MM.1S (cell line): ENCODE measurements at regions not wholly inside any gene's neighbourhood (a gene's known extent, or its start where the extent isn't known, plus 50 kb on each side); places are given as distances from the start of the nearest gene placed in this dataset.

Source experiments
- DNase-seq: peaks from one replicate; pipeline ENCODE4 v3.0.0-alpha.2; 2015
- H2AFZ ChIP-seq: fragments of 300-600 bp; sonication (generic); 2 replicates; pipeline ENCODE4 v1.6.0; 2016; ENCODE audit warnings: antibody characterized with exemption, low read length
- H3F3A ChIP-seq: fragments of 300-600 bp; sonication (generic); 2 replicates; pipeline ENCODE4 v1.6.1; 2016; ENCODE audit warnings: mild to moderate bottlenecking, antibody characterized with exemption, low read length, moderate library complexity, mixed read lengths; ENCODE audit not compliant: insufficient read depth
- H3K27ac ChIP-seq: fragments of 300-600 bp; sonication (generic); 2 replicates; pipeline ENCODE4 v1.5.1; 2016; ENCODE audit warnings: mild to moderate bottlenecking, low read length
- H3K27me3 ChIP-seq: fragments of 300-600 bp; sonication (generic); replicated peaks from 2 replicates; pipeline ENCODE4 v1.6.0; 2016; ENCODE audit warnings: low read length; ENCODE audit not compliant: insufficient read depth
- H3K36me3 ChIP-seq: fragments of 300-600 bp; sonication (generic); replicated peaks from 2 replicates; pipeline ENCODE4 v1.6.1; 2016; ENCODE audit warnings: mild to moderate bottlenecking, low read length, mixed read lengths; ENCODE audit not compliant: insufficient read depth
- H3K4me1 ChIP-seq: fragments of 300-600 bp; sonication (generic); 2 replicates; pipeline ENCODE4 v1.6.1; 2016; ENCODE audit warnings: low read length, mixed read lengths
- H3K4me2 ChIP-seq: fragments of 300-600 bp; sonication (generic); 2 replicates; pipeline ENCODE4 v1.6.0; 2016; ENCODE audit warnings: low read depth, low read length
- H3K4me3 ChIP-seq: fragments of 300-600 bp; sonication (generic); 2 replicates; pipeline ENCODE4 v1.5.1; 2016; ENCODE audit warnings: low read length, mixed read lengths
- H3K79me2 ChIP-seq: fragments of 300-600 bp; sonication (generic); 2 replicates; pipeline ENCODE4 v1.6.1; 2016; ENCODE audit warnings: mixed run types, low read length, mixed read lengths
- H3K9ac ChIP-seq: fragments of 300-600 bp; sonication (generic); 2 replicates; pipeline ENCODE4 v1.6.1; 2016; ENCODE audit warnings: low read length, mixed read lengths
- H3K9me2 ChIP-seq: fragments of 300-600 bp; sonication (generic); replicated peaks from 2 replicates; pipeline ENCODE4 v1.6.1; 2016; ENCODE audit warnings: mild to moderate bottlenecking, low read length, mixed read lengths; ENCODE audit not compliant: insufficient read depth
- H3K9me3 ChIP-seq: fragments of 300-600 bp; sonication (generic); replicated peaks from 2 replicates; pipeline ENCODE4 v1.6.1; 2016; ENCODE audit warnings: mild to moderate bottlenecking, low read length, mixed read lengths; ENCODE audit not compliant: insufficient read depth
- H4K20me1 ChIP-seq: fragments of 300-600 bp; sonication (generic); 2 replicates; pipeline ENCODE4 v1.6.1; 2016; ENCODE audit warnings: mild to moderate bottlenecking, low read length, moderate library complexity, mixed read lengths; ENCODE audit not compliant: insufficient read depth
- CTCF ChIP-seq: fragments of 300-600 bp; sonication (generic); IDR thresholded peaks from 2 replicates; pipeline ENCODE4 v1.5.1; 2016; ENCODE audit warnings: antibody characterized with exemption, low read length, mixed read lengths
- EZH2 ChIP-seq: fragments of 300-600 bp; sonication (generic); optimal IDR thresholded peaks from 2 replicates; pipeline ENCODE3; 2017; ENCODE audit warnings: low read depth, mild to moderate bottlenecking, antibody characterized with exemption, low read length, mixed read lengths
- EZH2phosphoT487 ChIP-seq: fragments of 300-600 bp; sonication (generic); IDR thresholded peaks from 2 replicates; pipeline ENCODE4 v1.6.1; 2018; ENCODE audit warnings: antibody characterized with exemption, low read length

DNA sequence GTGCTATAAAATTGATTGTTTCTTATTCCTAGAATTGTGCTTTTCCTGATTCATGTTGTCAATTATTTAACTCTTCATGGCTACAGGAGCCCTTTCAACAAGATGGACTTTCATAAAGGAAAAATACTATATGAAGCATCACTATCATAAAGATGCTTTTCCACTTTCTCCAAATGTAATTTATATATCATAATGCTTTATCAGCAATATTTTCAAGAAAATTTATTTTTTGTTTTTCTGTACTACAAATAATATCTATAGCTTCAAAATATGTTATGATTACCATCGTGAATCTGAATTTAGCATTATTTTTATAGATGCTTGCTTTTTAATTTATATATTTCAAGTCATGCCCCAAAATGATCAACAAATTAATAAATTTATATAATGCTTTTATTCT is 873.5 kb upstream of the LRFN5 start:
- H3K4me2 ChIP-seq: no peak overlapping the region
- H3K79me2 ChIP-seq: no peaks in the 10 kb centered on the region
- no peaks in the 10 kb centered on the region for H3F3A ChIP-seq
- H3K36me3 ChIP-seq: no peaks in the 10 kb centered on the region
- no peaks in the 10 kb centered on the region for H3K4me1 ChIP-seq
- no peaks in the 10 kb centered on the region for H4K20me1 ChIP-seq
- DNase-seq: no peak
- H2AFZ ChIP-seq: no peak overlapping the region
- no peak overlapping the region for H3K4me3 ChIP-seq
- H3K9ac ChIP-seq: no peak overlapping the region
- H3K9me2 ChIP-seq: no peaks in the 10 kb centered on the region
- no peaks in the 10 kb centered on the region for H3K27me3 ChIP-seq
- no peak overlapping the region for H3K27ac ChIP-seq
- TF ChIP-seq CTCF (no peak), EZH2phosphoT487 (no peak), EZH2 (no peak)
- H3K9me3 ChIP-seq: no peaks in the 10 kb centered on the region

DNA sequence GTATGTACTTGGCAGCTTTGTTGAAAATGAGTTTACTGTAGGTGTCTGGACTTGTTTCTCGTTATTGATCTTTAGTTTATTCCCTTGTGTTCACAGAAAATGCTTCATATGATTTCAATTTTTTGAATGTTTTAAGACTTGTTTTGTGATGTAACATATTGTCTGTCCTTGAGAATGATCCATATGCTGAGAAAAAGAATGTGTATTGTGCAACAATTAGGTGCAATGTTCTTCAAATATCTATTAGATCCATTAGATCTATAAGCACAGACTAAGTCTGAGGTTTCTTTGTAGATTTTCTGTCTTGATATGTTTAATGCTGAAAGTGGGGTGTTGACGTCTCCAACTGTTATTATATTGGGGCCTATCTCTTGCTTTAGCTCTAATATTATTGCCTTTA is 879.6 kb upstream of the LRFN5 start:
- no peak overlapping the region for H3K4me3 ChIP-seq
- no peaks in the 10 kb centered on the region for H3K9me2 ChIP-seq
- no peaks in the 10 kb centered on the region for H3K4me1 ChIP-seq
- no peaks in the 10 kb centered on the region for H3K27me3 ChIP-seq
- DNase-seq: no peak
- H3K9ac ChIP-seq: no peak overlapping the region
- H4K20me1 ChIP-seq: no peaks in the 10 kb centered on the region
- TF ChIP-seq EZH2phosphoT487 (no peak), EZH2 (no peak), CTCF (no peak)
- no peaks in the 10 kb centered on the region for H3K79me2 ChIP-seq
- no peaks in the 10 kb centered on the region for H3K9me3 ChIP-seq
- no peak overlapping the region for H2AFZ ChIP-seq
- H3K36me3 ChIP-seq: no peaks in the 10 kb centered on the region
- no peak overlapping the region for H3K4me2 ChIP-seq
- H3F3A ChIP-seq: no peaks in the 10 kb centered on the region
- no peak overlapping the region for H3K27ac ChIP-seq

DNA sequence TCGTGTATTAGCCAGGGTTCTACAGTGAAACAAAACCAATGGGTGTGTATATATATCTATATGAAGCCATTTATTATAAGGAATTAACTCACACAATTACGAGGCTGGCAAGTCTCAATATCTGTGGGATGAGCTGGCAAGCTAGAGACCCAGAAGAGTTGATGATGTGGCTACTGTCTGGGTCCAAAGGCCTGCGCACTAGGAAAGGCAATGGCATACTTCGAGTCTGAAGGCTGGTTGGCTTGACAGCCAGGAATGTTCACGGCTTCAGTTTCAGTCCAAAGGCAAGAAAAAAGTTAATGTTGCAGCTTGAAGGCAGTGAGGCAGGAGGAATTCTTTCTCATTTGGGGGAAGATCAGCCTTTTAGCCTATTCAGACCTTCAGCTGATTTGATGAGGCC is 893.3 kb upstream of the LRFN5 start:
- no peaks in the 10 kb centered on the region for H3K4me1 ChIP-seq
- H4K20me1 ChIP-seq: no peaks in the 10 kb centered on the region
- no peak overlapping the region for H3K9ac ChIP-seq
- TF ChIP-seq CTCF (no peak), EZH2 (no peak), EZH2phosphoT487 (no peak)
- H3K27me3 ChIP-seq: no peaks in the 10 kb centered on the region
- H3K4me3 ChIP-seq: no peak overlapping the region
- H2AFZ ChIP-seq: no peak overlapping the region
- no peaks in the 10 kb centered on the region for H3F3A ChIP-seq
- DNase-seq: no peak
- H3K4me2 ChIP-seq: no peak overlapping the region
- H3K9me3 ChIP-seq: no peaks in the 10 kb centered on the region
- H3K36me3 ChIP-seq: no peaks in the 10 kb centered on the region
- no peaks in the 10 kb centered on the region for H3K9me2 ChIP-seq
- no peaks in the 10 kb centered on the region for H3K79me2 ChIP-seq
- no peak overlapping the region for H3K27ac ChIP-seq
